GM23338 (cell line): ENCODE measurements at regions not wholly inside any gene's neighbourhood (a gene's known extent, or its start where the extent isn't known, plus 50 kb on each side); places are given as distances from the start of the nearest gene placed in this dataset.

Experiments used
- ATAC-seq: fragments of 200-7000 bp; cut with Tn5 transposase; 3 replicates; pipeline ENCODE4 v1.9.1; 2020
- DNase-seq: peaks from one replicate; pipeline ENCODE4 v3.0.0-alpha.2; 2015; ENCODE audit warnings: low spot score
- H2AFZ ChIP-seq: fragments of 200-600 bp; sonication (generic); 2 replicates; pipeline ENCODE4 v1.8.0; 2016; ENCODE audit warnings: antibody characterized with exemption, mild to moderate bottlenecking, moderate library complexity
- H3F3A ChIP-seq: fragments of 200-600 bp; sonication (generic); replicated peaks from 2 replicates; pipeline ENCODE4 v1.8.0; 2017; ENCODE audit warnings: antibody characterized with exemption, mixed run types, low read depth
- H3K27ac ChIP-seq: fragments of 200-600 bp; sonication (generic); 2 replicates; pipeline ENCODE4 v1.6.1; 2016; ENCODE audit warnings: low read depth
- H3K27me3 ChIP-seq: fragments of 200-600 bp; sonication (generic); 2 replicates; pipeline ENCODE4 v1.8.0; 2016; ENCODE audit warnings: mild to moderate bottlenecking, mixed run types, moderate library complexity; ENCODE audit not compliant: insufficient read depth
- H3K36me3 ChIP-seq: fragments of 200-600 bp; sonication (generic); 2 replicates; pipeline ENCODE4 v1.8.0; 2016; ENCODE audit warnings: mild to moderate bottlenecking; ENCODE audit not compliant: insufficient read depth
- H3K4me1 ChIP-seq: fragments of 200-600 bp; sonication (generic); 2 replicates; pipeline ENCODE4 v1.8.0; 2016; ENCODE audit warnings: mild to moderate bottlenecking, moderate library complexity; ENCODE audit not compliant: insufficient read depth
- H3K4me2 ChIP-seq: fragments of 200-600 bp; sonication (generic); 2 replicates; pipeline ENCODE4 v1.7.1; 2017; ENCODE audit warnings: mixed run types
- H3K4me3 ChIP-seq: fragments of 200-600 bp; sonication (generic); 2 replicates; pipeline ENCODE4 v1.6.1; 2016; ENCODE audit warnings: mixed run types
- H3K79me2 ChIP-seq: fragments of 200-600 bp; sonication (generic); replicated peaks from 2 replicates; pipeline ENCODE4 v1.8.0; 2017; ENCODE audit warnings: mild to moderate bottlenecking; ENCODE audit not compliant: insufficient read depth
- H3K9me2 ChIP-seq: fragments of 200-600 bp; sonication (generic); 2 replicates; pipeline ENCODE4 v1.8.0; 2017; ENCODE audit not compliant: insufficient read depth
- H4K20me1 ChIP-seq: fragments of 200-600 bp; sonication (generic); replicated peaks from 2 replicates; pipeline ENCODE4 v1.8.0; 2017; ENCODE audit warnings: mild to moderate bottlenecking; ENCODE audit not compliant: insufficient read depth
- H3K27ac Mint-ChIP-seq: 2 replicates; pipeline ENCODE4 v1.8.0; 2020; ENCODE audit warnings: inconsistent platforms, mild to moderate bottlenecking, moderate library complexity, mixed read lengths
- H3K27me3 Mint-ChIP-seq: 3 replicates; pipeline ENCODE4 v1.8.0; 2022; ENCODE audit warnings: low read depth, mild to moderate bottlenecking, moderate library complexity, mixed read lengths, inconsistent platforms; ENCODE audit not compliant: insufficient read depth, poor library complexity
- H3K36me3 Mint-ChIP-seq: 3 replicates; pipeline ENCODE4 v1.8.0; 2021; ENCODE audit warnings: low read depth, mild to moderate bottlenecking, inconsistent platforms, moderate library complexity, mixed read lengths
- H3K4me1 Mint-ChIP-seq: 3 replicates; pipeline ENCODE4 v1.8.0; 2020; ENCODE audit warnings: mild to moderate bottlenecking, inconsistent platforms, mixed read lengths
- H3K4me3 Mint-ChIP-seq: 3 replicates; pipeline ENCODE4 v1.8.0; 2021; ENCODE audit warnings: moderate library complexity, mild to moderate bottlenecking, inconsistent platforms, mixed read lengths
- H3K9me3 Mint-ChIP-seq: 3 replicates; pipeline ENCODE4 v1.8.0; 2020; ENCODE audit warnings: moderate library complexity, mild to moderate bottlenecking, inconsistent platforms, mixed read lengths
- CREB1 ChIP-seq: fragments of 250-450 bp; sonication (Bioruptor Pico); IDR thresholded peaks from 2 replicates; pipeline ENCODE4 v1.5.0; 2020; ENCODE audit warnings: low read depth, mild to moderate bottlenecking, moderate library complexity
- EZH2phosphoT487 ChIP-seq: fragments of 200-600 bp; sonication (generic); IDR thresholded peaks from one replicate; pipeline ENCODE4 v1.8.1; 2018; ENCODE audit warnings: antibody characterized with exemption; ENCODE audit not compliant: unreplicated experiment
- TF ChIP-seq, protein P1 (sequence below): fragments of 250-450 bp; sonication (Bioruptor Pico); IDR thresholded peaks from 2 replicates; pipeline ENCODE4 v1.5.0; 2020; ENCODE audit warnings: mild to moderate bottlenecking, moderate library complexity
- TF ChIP-seq, protein P2 (sequence below): IDR thresholded peaks from 2 replicates; pipeline ENCODE4 v1.6.1; 2016; ENCODE audit warnings: antibody characterized with exemption

DNA sequence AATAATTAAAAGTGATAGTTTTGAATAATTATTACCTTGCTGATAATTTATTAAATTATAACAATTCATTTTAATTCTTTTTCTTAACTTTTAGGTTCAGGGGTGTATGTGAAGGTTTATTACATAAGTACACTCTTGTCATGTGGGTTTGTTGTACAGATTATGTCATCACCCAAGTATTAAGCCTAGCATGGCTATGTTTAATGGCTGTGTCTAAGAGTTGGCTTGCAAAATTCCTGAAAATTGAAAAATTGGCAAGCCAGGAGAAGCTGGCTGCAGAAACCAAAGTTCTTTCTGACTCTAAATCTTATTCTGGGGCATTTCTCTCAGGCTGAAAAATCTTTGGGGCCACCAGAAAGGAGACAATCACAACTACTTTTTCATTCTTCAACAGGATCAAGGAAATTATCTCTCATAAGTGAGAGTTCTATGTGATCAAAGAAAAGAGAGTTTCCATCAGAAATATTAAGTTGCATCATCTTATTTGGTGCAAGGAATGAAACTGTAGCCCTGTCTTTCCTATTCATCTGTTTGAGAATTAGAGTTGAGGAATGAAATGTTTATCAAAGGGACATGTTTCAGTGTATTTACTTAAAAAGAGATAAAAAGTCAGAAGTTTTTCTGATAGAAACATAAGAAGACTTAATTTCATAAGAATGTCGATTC is 412.1 kb upstream of the CDH2 start (continued):
- TF ChIP-seq, protein P1, sequence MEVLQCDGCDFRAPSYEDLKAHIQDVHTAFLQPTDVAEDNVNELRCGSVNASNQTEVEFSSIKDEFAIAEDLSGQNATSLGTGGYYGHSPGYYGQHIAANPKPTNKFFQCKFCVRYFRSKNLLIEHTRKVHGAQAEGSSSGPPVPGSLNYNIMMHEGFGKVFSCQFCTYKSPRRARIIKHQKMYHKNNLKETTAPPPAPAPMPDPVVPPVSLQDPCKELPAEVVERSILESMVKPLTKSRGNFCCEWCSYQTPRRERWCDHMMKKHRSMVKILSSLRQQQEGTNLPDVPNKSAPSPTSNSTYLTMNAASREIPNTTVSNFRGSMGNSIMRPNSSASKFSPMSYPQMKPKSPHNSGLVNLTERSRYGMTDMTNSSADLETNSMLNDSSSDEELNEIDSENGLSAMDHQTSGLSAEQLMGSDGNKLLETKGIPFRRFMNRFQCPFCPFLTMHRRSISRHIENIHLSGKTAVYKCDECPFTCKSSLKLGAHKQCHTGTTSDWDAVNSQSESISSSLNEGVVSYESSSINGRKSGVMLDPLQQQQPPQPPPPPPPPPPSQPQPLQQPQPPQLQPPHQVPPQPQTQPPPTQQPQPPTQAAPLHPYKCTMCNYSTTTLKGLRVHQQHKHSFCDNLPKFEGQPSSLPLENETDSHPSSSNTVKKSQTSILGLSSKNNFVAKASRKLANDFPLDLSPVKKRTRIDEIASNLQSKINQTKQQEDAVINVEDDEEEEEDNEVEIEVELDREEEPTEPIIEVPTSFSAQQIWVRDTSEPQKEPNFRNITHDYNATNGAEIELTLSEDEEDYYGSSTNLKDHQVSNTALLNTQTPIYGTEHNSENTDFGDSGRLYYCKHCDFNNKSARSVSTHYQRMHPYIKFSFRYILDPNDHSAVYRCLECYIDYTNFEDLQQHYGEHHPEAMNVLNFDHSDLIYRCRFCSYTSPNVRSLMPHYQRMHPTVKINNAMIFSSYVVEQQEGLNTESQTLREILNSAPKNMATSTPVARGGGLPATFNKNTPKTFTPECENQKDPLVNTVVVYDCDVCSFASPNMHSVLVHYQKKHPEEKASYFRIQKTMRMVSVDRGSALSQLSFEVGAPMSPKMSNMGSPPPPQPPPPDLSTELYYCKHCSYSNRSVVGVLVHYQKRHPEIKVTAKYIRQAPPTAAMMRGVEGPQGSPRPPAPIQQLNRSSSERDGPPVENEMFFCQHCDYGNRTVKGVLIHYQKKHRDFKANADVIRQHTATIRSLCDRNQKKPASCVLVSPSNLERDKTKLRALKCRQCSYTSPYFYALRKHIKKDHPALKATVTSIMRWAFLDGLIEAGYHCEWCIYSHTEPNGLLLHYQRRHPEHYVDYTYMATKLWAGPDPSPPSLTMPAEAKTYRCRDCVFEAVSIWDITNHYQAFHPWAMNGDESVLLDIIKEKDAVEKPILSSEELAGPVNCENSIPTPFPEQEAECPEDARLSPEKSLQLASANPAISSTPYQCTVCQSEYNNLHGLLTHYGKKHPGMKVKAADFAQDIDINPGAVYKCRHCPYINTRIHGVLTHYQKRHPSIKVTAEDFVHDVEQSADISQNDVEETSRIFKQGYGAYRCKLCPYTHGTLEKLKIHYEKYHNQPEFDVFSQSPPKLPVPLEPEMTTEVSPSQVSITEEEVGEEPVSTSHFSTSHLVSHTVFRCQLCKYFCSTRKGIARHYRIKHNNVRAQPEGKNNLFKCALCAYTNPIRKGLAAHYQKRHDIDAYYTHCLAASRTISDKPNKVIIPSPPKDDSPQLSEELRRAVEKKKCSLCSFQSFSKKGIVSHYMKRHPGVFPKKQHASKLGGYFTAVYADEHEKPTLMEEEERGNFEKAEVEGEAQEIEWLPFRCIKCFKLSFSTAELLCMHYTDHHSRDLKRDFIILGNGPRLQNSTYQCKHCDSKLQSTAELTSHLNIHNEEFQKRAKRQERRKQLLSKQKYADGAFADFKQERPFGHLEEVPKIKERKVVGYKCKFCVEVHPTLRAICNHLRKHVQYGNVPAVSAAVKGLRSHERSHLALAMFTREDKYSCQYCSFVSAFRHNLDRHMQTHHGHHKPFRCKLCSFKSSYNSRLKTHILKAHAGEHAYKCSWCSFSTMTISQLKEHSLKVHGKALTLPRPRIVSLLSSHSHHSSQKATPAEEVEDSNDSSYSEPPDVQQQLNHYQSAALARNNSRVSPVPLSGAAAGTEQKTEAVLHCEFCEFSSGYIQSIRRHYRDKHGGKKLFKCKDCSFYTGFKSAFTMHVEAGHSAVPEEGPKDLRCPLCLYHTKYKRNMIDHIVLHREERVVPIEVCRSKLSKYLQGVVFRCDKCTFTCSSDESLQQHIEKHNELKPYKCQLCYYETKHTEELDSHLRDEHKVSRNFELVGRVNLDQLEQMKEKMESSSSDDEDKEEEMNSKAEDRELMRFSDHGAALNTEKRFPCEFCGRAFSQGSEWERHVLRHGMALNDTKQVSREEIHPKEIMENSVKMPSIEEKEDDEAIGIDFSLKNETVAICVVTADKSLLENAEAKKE (CRISPR knock-in tag): no peak
- TF ChIP-seq, protein P2, sequence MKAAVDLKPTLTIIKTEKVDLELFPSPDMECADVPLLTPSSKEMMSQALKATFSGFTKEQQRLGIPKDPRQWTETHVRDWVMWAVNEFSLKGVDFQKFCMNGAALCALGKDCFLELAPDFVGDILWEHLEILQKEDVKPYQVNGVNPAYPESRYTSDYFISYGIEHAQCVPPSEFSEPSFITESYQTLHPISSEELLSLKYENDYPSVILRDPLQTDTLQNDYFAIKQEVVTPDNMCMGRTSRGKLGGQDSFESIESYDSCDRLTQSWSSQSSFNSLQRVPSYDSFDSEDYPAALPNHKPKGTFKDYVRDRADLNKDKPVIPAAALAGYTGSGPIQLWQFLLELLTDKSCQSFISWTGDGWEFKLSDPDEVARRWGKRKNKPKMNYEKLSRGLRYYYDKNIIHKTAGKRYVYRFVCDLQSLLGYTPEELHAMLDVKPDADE: no peak
- no peak for TF ChIP-seq EZH2phosphoT487

DNA sequence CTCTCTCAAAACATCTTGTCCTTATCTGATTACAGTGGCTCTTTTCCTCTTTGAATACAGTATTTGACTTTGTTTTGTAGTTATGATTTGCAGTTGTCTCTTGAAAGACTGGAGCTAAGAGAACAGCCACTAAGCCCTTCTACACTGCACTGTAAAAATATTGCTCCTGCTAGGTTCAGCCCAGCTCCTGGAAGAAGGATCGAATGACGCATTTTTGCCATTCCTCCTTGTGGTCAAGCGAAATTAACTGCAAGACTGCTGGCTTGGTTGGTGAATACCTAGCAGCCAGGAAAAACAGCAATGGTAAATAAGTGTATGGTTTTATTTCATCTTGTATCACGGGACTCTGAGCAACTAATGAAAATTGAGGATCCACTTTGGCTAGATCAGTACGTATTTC is 407.8 kb upstream of the CDH2 start:
- no peak overlapping the region for H3K4me2 ChIP-seq
- no peaks in the 10 kb centered on the region for H3K27me3 Mint-ChIP-seq
- no peaks in the 10 kb centered on the region for H4K20me1 ChIP-seq
- ATAC-seq (peak; percentile 89), DNase-seq (peak; percentile 81)
- H3K79me2 ChIP-seq: no peaks in the 10 kb centered on the region
- peaks cover 19% of the 10 kb centered on the region; the same call in 2 of the 3 replicates for H3K4me1 Mint-ChIP-seq
- no peak overlapping the region for H3K4me3 ChIP-seq
- H3K27ac Mint-ChIP-seq: peak overlapping the region; percentile 63
- no peaks in the 10 kb centered on the region for H3K36me3 ChIP-seq
- H3K4me1 ChIP-seq: peaks cover 16% of the 10 kb centered on the region
- H3K9me3 Mint-ChIP-seq: no peaks in the 10 kb centered on the region
- H3F3A ChIP-seq: no peaks in the 10 kb centered on the region
- no peaks in the 10 kb centered on the region for H3K9me2 ChIP-seq
- no peak overlapping the region for H3K27ac ChIP-seq
- no peaks in the 10 kb centered on the region for H3K27me3 ChIP-seq
- TF ChIP-seq CREB1 (CRISPR knock-in tag): no peak
- TF ChIP-seq, protein P1 (CRISPR knock-in tag): peak; percentile 27; the same call in 1 of the 2 replicates
- H2AFZ ChIP-seq: no peak overlapping the region
- no peaks in the 10 kb centered on the region for H3K36me3 Mint-ChIP-seq
- H3K4me3 Mint-ChIP-seq: no peak overlapping the region
